ENCODE measurements at regions not wholly inside any gene's neighbourhood (a gene's known extent, or its start where the extent isn't known, plus 50 kb on each side); places are given as distances from the start of the nearest gene placed in this dataset.

DNA sequence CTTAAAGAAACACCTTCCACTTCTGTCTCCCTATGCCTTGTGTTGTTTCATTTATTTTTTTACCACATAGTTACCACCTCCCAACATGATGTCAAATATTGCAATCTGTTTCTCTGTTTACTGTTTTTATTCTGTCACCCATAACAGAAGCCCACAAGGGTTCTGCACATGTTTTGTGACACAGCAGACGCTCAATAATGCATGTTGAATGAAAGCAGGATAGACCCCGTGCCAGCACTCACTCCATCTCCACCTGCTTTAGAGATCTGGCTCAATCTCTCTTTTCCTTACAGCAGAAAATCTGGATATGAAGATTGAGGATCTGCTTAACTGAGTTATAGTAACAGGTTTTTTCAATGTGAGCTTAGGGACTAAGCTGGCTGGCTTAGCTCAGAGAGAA, 116.8 kb upstream of the NUDT10 start:
- no peak overlapping the region for H2AK5ac ChIP-seq (ENCODE audit: insufficient read length, low read length)
- H3K4ac ChIP-seq (ENCODE audit: low read depth, low read length), result no peak overlapping the region
- Mint-ChIP-seq H3K4me3 (no peak overlapping the region), H3K4me1 (peaks cover 0 to 5% of the 10 kb centered on the region in 2 experiments; a peak in 1 of 4 replicates), H3K9me3 (peaks cover 46 to 61% of the 10 kb centered on the region in 2 experiments), H3K27ac (no peak overlapping the region), H3K36me3 (ENCODE audit: insufficient read depth in 1 of 3, low read depth in 3 of 3) (no peaks in the 10 kb centered on the region; a peak in 2 of 7 replicates), H3K27me3 (ENCODE audit: low read depth) (no peaks in the 10 kb centered on the region)
- DNase-seq, result no peak
- H2AFZ ChIP-seq (ENCODE audit: low read length), result no peak overlapping the region
- no peak overlapping the region for H4K5ac ChIP-seq (ENCODE audit: insufficient read length, low read depth, low read length)
- no peak overlapping the region for H3K4me2 ChIP-seq (ENCODE audit: insufficient read depth, insufficient read length, low read length)
- H3K14ac ChIP-seq (ENCODE audit: insufficient read depth, low read length), result no peak overlapping the region
- no peaks in the 10 kb centered on the region for H3K79me2 ChIP-seq (ENCODE audit: insufficient read depth, low read length)
- H2BK12ac ChIP-seq (ENCODE audit: insufficient read length, low read depth, low read length), result no peak overlapping the region
- no peak overlapping the region for H4K8ac ChIP-seq (replicated peaks; ENCODE audit: insufficient read length, low read depth, low read length)
- no peak overlapping the region for H2BK120ac ChIP-seq (ENCODE audit: low read depth, low read length, poor library complexity, severe bottlenecking)
- H3K79me1 ChIP-seq (ENCODE audit: insufficient read depth, low read depth, low read length, poor library complexity, severe bottlenecking), result no peaks in the 10 kb centered on the region
- no peaks in the 10 kb centered on the region for H3K23me2 ChIP-seq (ENCODE audit: insufficient read length, low read depth, low read length, poor library complexity, severe bottlenecking)
- H2BK15ac ChIP-seq (ENCODE audit: low read depth, low read length), result no peak overlapping the region
- no CpG with 5 or more reads among the region's 2 CpGs for WGBS (ENCODE audit: extremely low coverage, insufficient read length, low lambda C conversion rate)
- no peaks in the 10 kb centered on the region for H4K20me1 ChIP-seq (ENCODE audit: control insufficient read depth, insufficient read depth, insufficient read length)
- no peak overlapping the region for H3K23ac ChIP-seq (ENCODE audit: insufficient read length, low read depth, low read length)
- no peak overlapping the region for H4K91ac ChIP-seq (ENCODE audit: insufficient read length, low read depth, low read length)
- no peaks in the 10 kb centered on the region for H3K27me3 ChIP-seq (ENCODE audit: insufficient read depth, low read length)
- no peak overlapping the region for H3K18ac ChIP-seq (ENCODE audit: insufficient read length, low read depth, low read length)
- H3K27ac ChIP-seq (ENCODE audit: insufficient read length, low read depth, low read length), result no peak overlapping the region
- H3T11ph ChIP-seq (ENCODE audit: low read length), result no peak overlapping the region
- H3K56ac ChIP-seq (ENCODE audit: insufficient read length, low read depth, low read length), result no peak overlapping the region
- H3K9me3 ChIP-seq (ENCODE audit: control insufficient read depth, low read depth, low read length), result peaks cover 23% of the 10 kb centered on the region
- no peak overlapping the region for H2BK5ac ChIP-seq (ENCODE audit: insufficient read length, low read length)
- H3K9ac ChIP-seq (ENCODE audit: extremely low read depth, insufficient read length, low read length), result no peak overlapping the region
- TF ChIP-seq, protein P1, sequence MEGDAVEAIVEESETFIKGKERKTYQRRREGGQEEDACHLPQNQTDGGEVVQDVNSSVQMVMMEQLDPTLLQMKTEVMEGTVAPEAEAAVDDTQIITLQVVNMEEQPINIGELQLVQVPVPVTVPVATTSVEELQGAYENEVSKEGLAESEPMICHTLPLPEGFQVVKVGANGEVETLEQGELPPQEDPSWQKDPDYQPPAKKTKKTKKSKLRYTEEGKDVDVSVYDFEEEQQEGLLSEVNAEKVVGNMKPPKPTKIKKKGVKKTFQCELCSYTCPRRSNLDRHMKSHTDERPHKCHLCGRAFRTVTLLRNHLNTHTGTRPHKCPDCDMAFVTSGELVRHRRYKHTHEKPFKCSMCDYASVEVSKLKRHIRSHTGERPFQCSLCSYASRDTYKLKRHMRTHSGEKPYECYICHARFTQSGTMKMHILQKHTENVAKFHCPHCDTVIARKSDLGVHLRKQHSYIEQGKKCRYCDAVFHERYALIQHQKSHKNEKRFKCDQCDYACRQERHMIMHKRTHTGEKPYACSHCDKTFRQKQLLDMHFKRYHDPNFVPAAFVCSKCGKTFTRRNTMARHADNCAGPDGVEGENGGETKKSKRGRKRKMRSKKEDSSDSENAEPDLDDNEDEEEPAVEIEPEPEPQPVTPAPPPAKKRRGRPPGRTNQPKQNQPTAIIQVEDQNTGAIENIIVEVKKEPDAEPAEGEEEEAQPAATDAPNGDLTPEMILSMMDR (conservative IDR thresholded peaks at IDR 0.05), result no peak
- no peaks in the 10 kb centered on the region for H3K4me1 ChIP-seq (ENCODE audit: insufficient read depth, low read length)
- H2BK20ac ChIP-seq (ENCODE audit: low read depth, low read length, poor library complexity, severe bottlenecking), result no peak overlapping the region
